Liver (tissue), 3 donors: ENCODE measurements at regions not wholly inside any gene's neighbourhood (a gene's known extent, or its start where the extent isn't known, plus 50 kb on each side); places are given as distances from the start of the nearest gene placed in this dataset.

Experiments
- CTCF ChIP-seq: fragments of 150-350 bp; IDR thresholded peaks from 2 replicates; pipeline ENCODE4 v1.5.1; 2017; ENCODE audit warnings: improper control_type of control experiment, low read depth, low read length; ENCODE audit not compliant: missing input control
- JUND ChIP-seq, 2 donors: IDR thresholded peaks; 2 replicates each; pipeline ENCODE4 v1.6.1; 2016; ENCODE audit warnings: antibody characterized with exemption in 2 of 2
- RAD21 ChIP-seq, 2 donors: IDR thresholded peaks; 2 replicates each; pipeline ENCODE4 v1.6.1; 2016; ENCODE audit warnings: antibody characterized with exemption in 2 of 2, mild to moderate bottlenecking in 2 of 2
- REST ChIP-seq: IDR thresholded peaks from 2 replicates; pipeline ENCODE4 v1.6.1; 2016; ENCODE audit warnings: antibody characterized with exemption, mild to moderate bottlenecking
- RXRA ChIP-seq, 2 donors: IDR thresholded peaks; 2 replicates each; pipeline ENCODE4 v1.6.1; 2017 to 2018; ENCODE audit warnings: antibody characterized with exemption in 2 of 2, mild to moderate bottlenecking in 1 of 2
- YY1 ChIP-seq: IDR thresholded peaks from 2 replicates; pipeline ENCODE4 v1.6.1; 2016; ENCODE audit warnings: antibody characterized with exemption, mild to moderate bottlenecking
- donor health status: healthy.
- donor health status: healthy.

- TF ChIP-seq CTCF (no peak), RAD21 (IDR thresholded peaks at IDR 0.05) (no peak), RXRA (IDR thresholded peaks at IDR 0.05) (no peak), JUND (IDR thresholded peaks at IDR 0.05) (no peak), YY1 (no peak), REST (no peak)
These were observed 216.0 kb upstream of the SERP2 start for GRCh38 chr13:44157606-44158005.
